ENCODE measurements at regions not wholly inside any gene's neighbourhood (a gene's known extent, or its start where the extent isn't known, plus 50 kb on each side); places are given as distances from the start of the nearest gene placed in this dataset.
"Not testable (repeated sequence)": the region's sequence is repeated elsewhere in the genome, so short reads cannot be mapped to it uniquely, and the experiment has no call there.

GRCh38 chr16:88263681-88264287, 119.0 kb upstream of the ZNF469 start:
- not testable (repeated sequence) for TF ChIP-seq CTCF, POLR2AphosphoS5, EP300, POLR2A (IDR thresholded peaks at IDR 0.05)
